ENCODE measurements at regions not wholly inside any gene's neighbourhood (a gene's known extent, or its start where the extent isn't known, plus 50 kb on each side); places are given as distances from the start of the nearest gene placed in this dataset.
"Not testable (repeated sequence)": the region's sequence is repeated elsewhere in the genome, so short reads cannot be mapped to it uniquely, and the experiment has no call there.

- no peaks in the 10 kb centered on the region for H3K4me1 Mint-ChIP-seq (ENCODE audit: unreplicated experiment)
- no peak for DNase-seq (ENCODE audit: extremely low spot score, unreplicated experiment)
- no peaks in the 10 kb centered on the region for H3K9me3 Mint-ChIP-seq
- no peak overlapping the region for H3K27ac Mint-ChIP-seq
- peaks cover 5% of the 10 kb centered on the region for H3K27me3 Mint-ChIP-seq
- H3K4me3 Mint-ChIP-seq, result no peak overlapping the region
- no peaks in the 10 kb centered on the region for H3K36me3 Mint-ChIP-seq
- TF ChIP-seq, protein P1, sequence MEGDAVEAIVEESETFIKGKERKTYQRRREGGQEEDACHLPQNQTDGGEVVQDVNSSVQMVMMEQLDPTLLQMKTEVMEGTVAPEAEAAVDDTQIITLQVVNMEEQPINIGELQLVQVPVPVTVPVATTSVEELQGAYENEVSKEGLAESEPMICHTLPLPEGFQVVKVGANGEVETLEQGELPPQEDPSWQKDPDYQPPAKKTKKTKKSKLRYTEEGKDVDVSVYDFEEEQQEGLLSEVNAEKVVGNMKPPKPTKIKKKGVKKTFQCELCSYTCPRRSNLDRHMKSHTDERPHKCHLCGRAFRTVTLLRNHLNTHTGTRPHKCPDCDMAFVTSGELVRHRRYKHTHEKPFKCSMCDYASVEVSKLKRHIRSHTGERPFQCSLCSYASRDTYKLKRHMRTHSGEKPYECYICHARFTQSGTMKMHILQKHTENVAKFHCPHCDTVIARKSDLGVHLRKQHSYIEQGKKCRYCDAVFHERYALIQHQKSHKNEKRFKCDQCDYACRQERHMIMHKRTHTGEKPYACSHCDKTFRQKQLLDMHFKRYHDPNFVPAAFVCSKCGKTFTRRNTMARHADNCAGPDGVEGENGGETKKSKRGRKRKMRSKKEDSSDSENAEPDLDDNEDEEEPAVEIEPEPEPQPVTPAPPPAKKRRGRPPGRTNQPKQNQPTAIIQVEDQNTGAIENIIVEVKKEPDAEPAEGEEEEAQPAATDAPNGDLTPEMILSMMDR (conservative IDR thresholded peaks at IDR 0.05), result no peak
Observed at GRCh38 chr22:34622602-34623001, 443.4 kb upstream of the ISX start.

DNA sequence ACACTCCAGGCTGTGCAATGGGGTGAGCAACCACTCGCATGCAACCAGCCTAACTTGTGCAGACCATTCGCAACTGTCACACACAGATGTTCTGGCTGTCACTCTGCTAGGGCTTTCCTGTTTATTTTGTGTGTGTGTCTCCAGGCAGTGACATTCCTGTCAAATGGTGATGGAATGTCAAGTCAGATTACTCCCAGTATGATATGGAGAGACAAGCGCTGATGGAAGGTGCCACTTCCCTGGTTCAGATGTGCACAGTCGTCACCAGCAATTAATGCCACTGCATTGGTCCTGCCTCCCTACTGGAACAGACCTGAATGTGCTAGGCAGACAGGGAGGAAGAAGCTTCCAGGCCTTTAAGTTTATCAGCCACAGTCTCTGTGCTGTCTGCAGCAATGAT lies 442.4 kb upstream of the ISX start:
- H3K4me3 Mint-ChIP-seq, result no peak overlapping the region
- DNase-seq (ENCODE audit: extremely low spot score, unreplicated experiment), result no peak
- no peaks in the 10 kb centered on the region for H3K9me3 Mint-ChIP-seq
- H3K27me3 Mint-ChIP-seq, result peaks cover 2% of the 10 kb centered on the region
- H3K4me1 Mint-ChIP-seq (ENCODE audit: unreplicated experiment), result no peaks in the 10 kb centered on the region
- H3K27ac Mint-ChIP-seq, result no peak overlapping the region
- TF ChIP-seq, protein P1 (conservative IDR thresholded peaks at IDR 0.05), result no peak
- no peaks in the 10 kb centered on the region for H3K36me3 Mint-ChIP-seq

GRCh38 chr22:34625892-34626291 lies 440.1 kb upstream of the ISX start:
- not testable (repeated sequence) for DNase-seq (ENCODE audit: extremely low spot score, unreplicated experiment); H3K9me3 Mint-ChIP-seq; H3K36me3 Mint-ChIP-seq; H3K27ac Mint-ChIP-seq; H3K4me3 Mint-ChIP-seq; H3K4me1 Mint-ChIP-seq (ENCODE audit: unreplicated experiment); H3K27me3 Mint-ChIP-seq

DNA sequence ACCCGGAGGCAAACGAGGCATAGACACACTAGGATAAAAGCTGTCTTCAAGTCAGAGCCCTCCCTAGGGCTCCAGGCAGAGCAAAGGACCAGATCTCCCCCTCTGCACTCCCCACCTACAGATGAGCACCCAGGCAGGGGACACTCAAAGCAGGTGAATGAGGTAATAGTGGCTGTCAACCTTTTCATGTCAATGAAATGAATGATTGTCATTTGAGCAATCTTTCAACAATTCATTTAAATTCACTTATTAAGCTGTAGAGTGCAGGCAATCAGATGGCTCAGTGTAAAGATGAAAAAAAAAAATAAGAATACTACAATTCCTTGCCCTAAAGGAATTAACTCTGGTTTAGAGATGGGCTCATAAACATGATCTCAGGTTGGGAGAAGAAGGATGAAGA lies 427.8 kb upstream of the ISX start:
- no peak overlapping the region for H3K27ac Mint-ChIP-seq
- H3K4me3 Mint-ChIP-seq, result no peak overlapping the region
- peaks cover 5% of the 10 kb centered on the region for H3K9me3 Mint-ChIP-seq
- no peaks in the 10 kb centered on the region for H3K4me1 Mint-ChIP-seq (ENCODE audit: unreplicated experiment)
- no peak for DNase-seq (ENCODE audit: extremely low spot score, unreplicated experiment)
- TF ChIP-seq, protein P1 (conservative IDR thresholded peaks at IDR 0.05), result no peak
- no peaks in the 10 kb centered on the region for H3K36me3 Mint-ChIP-seq
- peaks cover 26% of the 10 kb centered on the region for H3K27me3 Mint-ChIP-seq

DNA sequence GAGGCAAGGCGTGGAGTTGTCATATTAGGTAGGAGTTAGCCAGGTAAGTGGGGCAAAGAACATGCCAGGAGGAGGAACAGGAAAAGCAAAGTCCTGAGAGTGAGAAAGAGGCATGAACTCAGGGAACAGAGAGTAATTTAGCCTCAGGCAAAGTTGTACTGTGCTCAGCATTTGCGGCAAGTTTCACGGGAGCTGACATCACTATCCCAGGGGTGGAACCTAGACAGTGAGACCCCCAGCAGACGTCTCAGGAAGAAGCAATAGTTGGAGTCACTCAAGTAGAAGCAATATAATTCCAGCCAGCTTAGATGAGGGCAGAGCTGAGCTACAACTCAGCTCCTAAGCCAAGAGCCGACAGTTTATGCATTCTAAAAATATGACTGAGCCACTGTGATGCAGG lies 426.0 kb upstream of the ISX start:
- TF ChIP-seq, protein P1 (conservative IDR thresholded peaks at IDR 0.05), result no peak
- H3K4me1 Mint-ChIP-seq (ENCODE audit: unreplicated experiment), result no peaks in the 10 kb centered on the region
- no peak for DNase-seq (ENCODE audit: extremely low spot score, unreplicated experiment)
- H3K9me3 Mint-ChIP-seq, result peaks cover 5% of the 10 kb centered on the region
- H3K36me3 Mint-ChIP-seq, result no peaks in the 10 kb centered on the region
- H3K27me3 Mint-ChIP-seq, result peaks cover 24% of the 10 kb centered on the region
- H3K27ac Mint-ChIP-seq, result no peak overlapping the region
- H3K4me3 Mint-ChIP-seq, result no peak overlapping the region

DNA sequence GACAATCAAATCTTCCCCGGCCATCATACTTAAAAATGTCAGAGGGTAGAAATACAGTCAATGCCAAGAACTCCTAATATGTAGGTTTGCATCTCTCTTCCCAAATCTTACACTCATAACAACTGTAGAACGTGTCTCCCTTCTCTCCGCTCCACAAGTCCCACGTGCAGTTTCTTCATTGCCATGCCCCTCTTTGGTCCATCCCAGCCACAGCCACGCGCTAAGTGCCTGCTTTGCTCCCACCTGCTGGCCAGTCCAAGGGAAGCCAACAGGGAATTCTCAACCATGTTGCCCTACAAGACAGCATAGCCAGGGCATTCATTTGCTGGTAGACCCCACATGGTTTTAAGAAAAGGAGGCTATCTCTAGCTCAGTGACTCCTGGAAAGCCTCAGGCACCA lies 420.6 kb upstream of the ISX start:
- Mint-ChIP-seq H3K4me1 (ENCODE audit: unreplicated experiment) (no peaks in the 10 kb centered on the region), H3K36me3 (no peaks in the 10 kb centered on the region), H3K27ac (no peak overlapping the region), H3K9me3 (no peaks in the 10 kb centered on the region), H3K4me3 (no peak overlapping the region), H3K27me3 (peaks cover 12% of the 10 kb centered on the region)
- TF ChIP-seq, protein P1 (conservative IDR thresholded peaks at IDR 0.05), result peak; percentile 28
- DNase-seq (ENCODE audit: extremely low spot score, unreplicated experiment), result no peak
